ENCODE measurements at regions not wholly inside any gene's neighbourhood (a gene's known extent, or its start where the extent isn't known, plus 50 kb on each side); places are given as distances from the start of the nearest gene placed in this dataset.
"Not testable (repeated sequence)": the region's sequence is repeated elsewhere in the genome, so short reads cannot be mapped to it uniquely, and the experiment has no call there.

DNA sequence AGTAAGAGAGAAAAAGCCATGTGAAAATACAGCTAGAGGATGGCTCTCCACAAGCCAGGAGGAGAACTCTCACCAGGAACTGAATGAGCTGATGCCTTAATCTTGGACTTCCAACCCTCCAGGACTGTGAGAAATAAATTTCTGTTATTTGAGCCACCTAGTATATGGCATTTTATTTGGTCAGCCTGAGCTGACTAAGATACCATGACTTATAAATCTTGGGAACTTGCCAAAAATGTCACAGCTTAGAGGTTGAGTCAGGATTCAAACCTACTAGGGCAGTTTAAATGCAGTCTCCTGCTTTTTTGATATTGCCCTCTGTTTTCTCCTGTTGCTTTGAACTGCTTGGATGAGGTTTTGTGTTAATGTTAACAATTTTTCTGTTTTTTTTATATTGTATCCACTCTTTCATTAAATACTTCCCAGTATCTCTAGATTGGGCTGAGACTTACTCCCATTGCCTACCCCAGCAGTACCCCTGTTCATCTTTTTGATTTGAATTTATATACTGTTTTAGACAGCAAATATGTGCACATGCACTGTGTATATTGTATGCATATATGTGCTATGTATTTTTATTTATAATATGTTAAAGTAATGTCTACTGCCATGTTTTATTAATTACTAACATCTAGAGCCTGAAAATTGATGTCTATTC, 1223.2 kb downstream of the OTOL1 start:
- no peak for DNase-seq (ENCODE audit: low spot score)

DNA sequence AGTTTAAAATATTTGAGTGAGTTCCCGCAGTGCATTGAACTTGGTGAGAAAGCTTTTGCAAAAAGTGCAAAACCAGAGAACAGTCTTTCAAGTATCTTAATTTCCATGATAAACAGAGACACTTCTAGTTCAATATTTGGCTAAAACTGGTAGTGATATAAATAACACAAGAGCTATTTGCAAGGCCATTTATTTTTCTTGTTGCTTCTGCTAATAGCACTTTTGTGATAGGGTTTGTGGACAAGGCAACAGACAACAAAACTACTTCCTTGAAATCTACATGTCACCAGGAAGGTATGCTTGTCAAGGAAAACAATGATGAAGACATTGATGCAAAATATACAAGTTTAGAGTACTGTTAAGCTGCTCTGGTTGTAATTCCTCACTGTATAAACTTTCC, 1225.1 kb downstream of the OTOL1 start:
- DNase-seq (ENCODE audit: low spot score), result no peak

DNA sequence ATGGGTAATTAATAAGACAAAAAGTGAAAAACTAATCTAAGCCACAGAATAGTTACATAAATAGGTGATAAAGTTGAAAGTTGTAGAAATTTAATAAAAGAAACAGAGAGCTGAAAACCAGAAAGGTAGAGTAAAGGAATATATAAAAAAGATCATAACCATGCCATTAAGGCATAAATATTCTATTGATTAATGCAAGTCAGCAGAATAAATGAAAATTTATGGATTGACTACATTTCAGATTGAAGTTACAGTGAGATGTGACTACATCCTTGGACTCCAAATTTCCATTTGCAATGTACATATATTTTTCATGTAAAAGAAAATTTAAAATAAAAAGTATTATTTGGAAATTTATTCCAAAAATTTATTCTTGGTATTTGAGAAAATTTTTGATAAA, 1225.7 kb downstream of the OTOL1 start:
- no peak for DNase-seq (ENCODE audit: low spot score)

DNA sequence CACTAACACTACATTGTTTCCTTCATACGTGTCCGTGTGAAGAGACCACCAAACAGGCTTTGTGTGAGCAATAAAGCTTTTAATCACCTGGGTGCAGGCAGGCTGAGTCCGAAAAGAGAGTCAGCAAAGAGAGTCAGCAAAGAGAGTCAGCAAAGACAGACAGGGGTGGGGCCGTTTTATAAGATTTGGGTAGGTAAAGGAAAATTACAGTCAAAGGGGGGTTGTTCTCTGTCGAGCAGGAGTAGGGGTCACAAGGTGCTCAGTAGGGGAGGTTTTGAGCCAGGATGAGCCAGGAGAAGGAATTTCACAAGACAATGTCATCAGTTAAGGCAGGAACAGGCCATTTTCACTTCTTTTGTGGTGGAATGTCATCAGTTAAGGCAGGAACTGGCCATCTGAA, 1226.2 kb downstream of the OTOL1 start:
- not testable (repeated sequence) for DNase-seq (ENCODE audit: low spot score)

DNA sequence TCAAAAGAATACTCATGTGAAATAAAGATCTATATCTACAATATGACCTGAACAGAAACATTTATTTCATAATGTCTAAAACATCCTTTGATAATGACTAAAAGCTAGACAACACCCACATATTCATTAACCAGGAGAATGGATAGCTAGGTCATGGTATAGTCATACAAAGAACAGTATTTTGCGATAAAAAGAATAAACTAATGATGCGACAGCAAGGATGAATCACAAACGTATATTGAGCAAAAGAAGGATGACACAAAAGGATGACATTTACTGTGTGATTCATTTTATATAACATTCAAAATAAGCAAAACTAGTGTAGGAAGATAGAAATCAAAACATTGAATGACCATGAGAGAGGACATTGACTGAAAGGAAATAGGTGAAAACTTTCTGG, 1233.1 kb downstream of the OTOL1 start:
- no peak for DNase-seq (ENCODE audit: low spot score)

DNA sequence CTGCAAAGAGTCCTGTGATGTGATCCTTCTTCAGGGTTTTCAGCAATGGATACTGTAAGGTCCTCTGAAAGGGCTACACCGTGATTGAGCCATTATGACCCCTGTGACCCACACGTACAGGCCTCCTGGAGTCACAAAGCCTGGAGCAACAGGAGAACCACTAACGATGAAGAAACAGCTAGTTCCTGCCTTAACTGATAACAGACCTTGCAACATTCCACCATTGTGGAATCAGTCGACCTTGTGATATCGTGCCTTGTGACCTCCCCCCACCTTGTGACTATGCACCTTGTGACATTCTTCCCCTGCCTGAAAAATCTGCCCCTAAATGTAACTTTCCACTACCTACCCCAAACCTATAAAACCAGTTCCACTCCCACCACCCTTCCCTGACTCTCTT, 1235.4 kb downstream of the OTOL1 start:
- DNase-seq (ENCODE audit: low spot score), result not testable (repeated sequence)

DNA sequence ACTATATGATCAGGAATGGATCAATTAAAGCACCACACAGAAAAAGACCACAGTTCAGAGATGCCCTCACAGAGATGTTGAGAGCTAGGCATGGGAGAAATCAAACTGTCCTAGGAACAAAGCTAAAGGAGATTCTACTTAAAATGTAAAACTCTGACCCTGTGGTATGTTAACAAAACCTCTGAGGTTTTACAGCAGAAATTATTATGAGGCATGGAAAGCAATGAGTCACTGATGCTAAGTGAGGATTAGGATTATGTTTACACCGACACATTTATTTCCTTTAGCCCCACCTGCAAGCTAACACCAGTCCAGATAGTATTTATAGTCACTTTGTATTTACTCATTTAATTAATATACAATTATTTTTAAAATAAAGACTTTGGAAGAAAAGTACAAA, 1242.2 kb downstream of the OTOL1 start:
- no peak for DNase-seq (ENCODE audit: low spot score)

DNA sequence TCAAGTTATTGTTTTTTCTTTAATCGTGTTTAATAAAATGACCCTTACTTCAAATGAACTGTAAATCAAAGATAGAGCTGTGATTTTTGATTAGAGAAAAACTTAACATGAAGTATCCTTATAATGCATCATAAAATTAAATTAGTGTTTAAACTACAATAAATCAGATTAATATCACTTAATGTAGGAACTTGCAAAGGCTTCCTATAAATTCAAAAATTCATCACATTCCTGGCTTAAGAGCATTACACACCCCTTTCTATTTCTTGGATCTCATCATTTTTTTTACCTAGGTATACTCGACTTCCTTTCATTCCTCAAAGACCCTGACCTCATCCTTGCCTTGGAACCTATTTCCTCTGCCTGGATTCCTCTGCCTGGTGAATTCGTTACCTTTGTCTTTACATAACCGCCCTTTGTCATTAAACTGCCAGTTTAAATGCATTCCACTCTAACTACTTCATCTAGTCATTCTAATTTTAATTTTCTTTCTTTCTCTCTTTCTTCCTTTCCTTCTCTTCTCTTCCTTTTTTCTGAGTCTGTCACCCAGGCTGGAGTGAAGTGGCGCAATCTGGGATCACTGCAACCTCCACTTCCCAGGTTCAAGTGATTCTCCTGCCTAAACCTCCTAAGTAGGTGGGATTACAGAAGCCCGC, 1244.5 kb downstream of the OTOL1 start:
- no peak for DNase-seq (ENCODE audit: low spot score)

DNA sequence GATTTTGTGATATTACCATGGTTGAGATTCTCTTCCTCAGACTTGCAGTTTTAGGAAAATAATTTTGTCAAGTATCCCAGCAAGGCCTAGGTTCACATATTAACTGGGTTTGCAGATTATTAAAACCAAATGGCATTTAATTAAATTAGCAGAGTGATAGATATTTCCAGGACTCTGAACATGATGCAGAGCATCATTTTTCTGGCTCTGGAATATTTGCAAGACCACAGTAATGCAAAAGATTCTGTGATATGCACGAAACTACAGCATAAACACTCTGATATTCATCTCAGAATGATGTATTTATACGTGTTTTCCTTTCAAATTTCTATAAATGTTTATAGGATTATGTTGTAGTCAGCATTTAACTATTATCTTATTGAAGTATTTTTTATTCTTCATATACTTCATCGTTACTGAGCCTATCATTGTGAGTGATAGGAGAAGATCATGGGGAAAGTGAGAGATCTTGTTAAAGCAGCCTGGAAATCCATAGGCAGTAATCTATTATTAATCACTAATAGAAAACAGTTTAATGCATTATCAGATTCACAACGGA, 1245.6 kb downstream of the OTOL1 start:
- DNase-seq (ENCODE audit: low spot score), result no peak

DNA sequence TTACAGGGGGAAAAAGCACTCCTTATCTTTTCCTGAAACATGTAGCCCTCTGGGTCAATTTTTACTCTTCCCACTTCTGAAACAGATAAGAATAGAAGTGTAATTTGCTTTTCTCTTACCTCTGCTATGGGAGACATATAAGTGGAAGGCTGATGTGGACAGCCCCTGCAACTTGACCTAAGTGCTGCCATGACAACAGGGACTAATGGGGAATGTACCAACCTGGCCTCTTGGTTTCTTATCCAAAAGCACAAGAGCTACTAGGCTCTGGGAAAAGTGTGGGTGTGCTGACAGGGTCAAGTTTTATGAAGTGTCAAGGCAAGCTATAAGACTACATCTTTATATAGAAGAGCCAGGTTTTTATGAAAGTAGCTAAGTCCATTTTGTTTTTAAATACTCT, 1246.5 kb downstream of the OTOL1 start:
- no peak for DNase-seq (ENCODE audit: low spot score)

DNA sequence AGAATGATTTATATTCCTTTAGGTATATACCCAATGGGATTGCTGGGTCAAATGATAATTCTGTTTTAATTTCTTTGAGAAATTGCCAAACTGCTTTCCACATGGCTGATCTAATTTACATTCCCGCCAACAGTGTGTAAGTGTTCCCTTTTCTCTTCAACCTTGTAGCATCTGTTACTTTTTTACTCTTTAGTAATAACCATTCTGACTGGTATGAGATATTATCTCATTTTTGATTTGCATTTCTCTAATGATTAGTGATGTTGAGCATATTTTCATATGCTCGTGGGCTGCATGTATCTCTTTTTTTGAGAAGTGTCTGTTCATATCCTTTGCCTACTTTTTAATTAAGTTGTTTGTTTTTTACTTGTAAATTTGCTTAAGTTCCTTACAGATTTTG, 1264.2 kb downstream of the OTOL1 start:
- DNase-seq (ENCODE audit: low spot score), result no peak

DNA sequence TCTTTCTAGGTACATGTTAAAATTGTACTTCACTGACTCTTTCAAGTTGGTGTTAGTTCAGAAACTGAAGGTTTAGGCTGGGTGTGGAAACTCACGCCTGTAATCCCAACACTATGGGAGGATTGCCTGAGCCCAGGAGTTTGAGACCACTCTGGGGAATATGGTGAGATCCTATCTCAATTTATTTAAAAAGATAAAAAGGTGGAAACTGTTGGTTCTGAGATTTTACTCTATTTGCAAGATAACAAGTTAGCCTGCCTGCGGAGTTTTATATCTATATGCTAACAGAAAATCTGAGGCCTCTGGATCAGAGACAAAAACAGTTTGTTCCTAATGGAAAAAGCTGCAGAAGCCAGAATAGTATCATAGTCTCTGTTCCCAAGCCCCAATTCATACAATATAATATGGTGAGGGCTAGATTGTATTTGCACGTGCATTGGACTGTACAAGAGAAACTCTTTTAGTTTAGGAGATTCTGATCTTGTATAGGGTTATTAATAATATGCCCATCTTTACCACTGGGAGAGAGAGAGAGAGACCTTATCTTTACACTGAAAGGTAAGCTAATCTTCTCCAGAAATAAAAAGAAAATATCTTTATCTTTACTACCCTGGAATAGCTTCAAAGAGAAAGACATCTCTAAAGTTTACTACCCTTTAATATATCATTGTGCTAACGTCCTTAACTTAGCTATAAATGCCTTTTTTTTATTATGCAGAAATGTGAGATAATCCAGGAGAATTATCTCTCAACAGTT, 1267.6 kb downstream of the OTOL1 start:
- no peak for DNase-seq (ENCODE audit: low spot score)

DNA sequence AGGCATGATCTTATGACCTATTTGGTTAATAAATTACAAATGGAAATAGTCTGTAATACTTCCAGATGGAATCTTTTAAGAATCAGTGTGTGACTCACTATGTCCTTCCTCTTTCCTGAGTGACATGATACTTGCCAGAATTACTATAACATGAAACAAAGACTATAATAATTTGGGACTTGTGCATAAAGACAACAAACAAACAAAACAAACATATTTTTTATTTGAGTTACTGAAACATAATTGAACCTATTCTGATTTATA, 1268.1 kb downstream of the OTOL1 start:
- DNase-seq (ENCODE audit: low spot score), result no peak

DNA sequence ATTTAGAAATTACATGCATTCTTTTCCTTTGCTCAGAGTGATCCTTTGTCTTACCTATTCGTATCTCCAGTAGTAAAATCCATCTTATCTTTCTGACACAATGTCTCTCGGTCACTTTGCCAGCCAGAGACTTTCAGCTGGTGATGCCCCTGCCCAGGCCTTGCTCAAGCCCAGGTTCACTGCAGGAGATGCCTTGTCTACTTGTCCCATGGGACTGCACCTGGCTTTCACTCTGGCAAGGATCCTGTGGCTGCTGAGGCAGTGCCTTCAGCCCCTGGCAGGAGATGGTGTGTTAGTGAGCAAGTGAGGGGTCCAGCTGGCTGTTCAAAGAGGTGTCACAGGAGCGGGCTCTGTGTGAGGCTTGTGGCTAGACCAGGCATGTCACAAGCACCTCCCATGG, 1268.9 kb downstream of the OTOL1 start:
- DNase-seq (ENCODE audit: low spot score), result no peak

DNA sequence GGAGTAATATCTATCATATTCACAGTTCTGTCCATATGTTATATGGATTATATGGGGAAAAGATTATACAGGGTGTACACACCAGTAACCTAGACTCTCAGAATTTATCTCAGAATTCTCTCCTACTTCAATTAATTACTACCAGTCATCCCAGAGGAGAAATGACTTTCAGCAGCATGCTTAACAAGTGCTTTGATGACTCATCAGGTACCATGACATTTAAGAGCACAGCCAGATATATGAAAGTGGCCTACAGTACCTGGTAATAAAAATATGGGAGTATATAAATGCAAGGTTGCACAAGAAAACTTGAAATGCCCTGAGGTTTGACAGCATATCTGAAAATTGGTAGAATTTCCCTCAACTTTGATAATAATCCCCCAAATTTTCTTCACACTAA, 1273.0 kb downstream of the OTOL1 start:
- no peak for DNase-seq (ENCODE audit: low spot score)

DNA sequence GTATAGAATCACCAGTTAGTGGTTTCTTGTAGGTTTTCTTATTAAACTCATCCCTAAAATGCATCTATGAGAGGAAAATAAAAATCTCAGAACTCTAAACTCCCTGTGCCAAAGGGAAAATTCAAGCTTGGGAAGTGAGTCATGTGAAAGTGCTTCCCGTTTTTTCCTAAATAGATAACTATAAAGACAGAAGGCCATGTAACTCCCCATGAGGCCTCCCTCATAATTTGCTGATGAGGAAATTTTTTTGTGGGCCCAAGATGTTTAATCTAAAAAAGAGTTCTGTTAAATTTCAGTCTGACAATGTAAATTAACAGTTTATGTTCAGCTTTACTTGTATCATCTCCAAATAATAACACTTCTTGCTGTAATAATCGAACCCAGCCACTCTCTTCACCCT, 1273.9 kb downstream of the OTOL1 start:
- no peak for DNase-seq (ENCODE audit: low spot score)

DNA sequence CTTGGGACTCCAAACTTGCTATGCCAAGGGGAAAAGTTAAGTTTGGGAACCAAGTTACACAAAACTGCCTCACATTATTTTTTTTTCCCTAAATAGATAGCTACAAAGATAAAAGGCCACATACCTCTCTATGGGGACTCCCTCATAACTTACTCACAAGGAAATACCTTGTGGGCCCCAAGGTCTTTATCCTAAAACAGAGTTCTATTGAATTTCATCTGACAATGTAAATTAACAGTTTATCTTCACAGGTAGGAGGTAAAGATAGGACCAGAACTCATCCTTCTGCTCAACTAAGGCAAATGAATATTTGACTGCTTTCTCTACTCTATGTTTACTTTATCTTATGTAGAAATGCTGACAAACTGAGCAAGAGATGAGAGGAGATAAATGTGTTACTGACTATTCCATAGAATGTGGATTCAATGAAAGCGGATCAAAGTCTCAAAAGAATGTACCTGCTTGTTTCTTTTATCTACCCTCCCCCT, 1278.0 kb downstream of the OTOL1 start:
- no peak for DNase-seq (ENCODE audit: low spot score)

DNA sequence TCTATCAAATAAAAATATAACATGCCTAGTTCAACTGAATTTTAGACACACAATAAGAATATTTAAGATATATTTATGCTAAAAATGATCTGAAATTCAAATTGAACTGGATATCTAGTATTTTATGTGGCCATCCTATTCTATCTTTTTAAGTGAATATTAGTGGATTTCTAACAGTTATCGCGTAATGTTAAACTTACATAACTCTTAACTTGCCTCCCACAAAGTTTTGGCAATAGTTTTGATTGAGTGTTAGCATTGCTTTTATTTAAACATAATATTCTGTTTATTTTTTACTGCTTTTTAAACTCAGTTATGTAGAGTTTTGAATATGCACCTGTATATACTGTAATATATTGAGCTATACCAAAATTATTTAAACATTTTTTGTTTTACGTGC, 1279.5 kb downstream of the OTOL1 start:
- no peak for DNase-seq (ENCODE audit: low spot score)

DNA sequence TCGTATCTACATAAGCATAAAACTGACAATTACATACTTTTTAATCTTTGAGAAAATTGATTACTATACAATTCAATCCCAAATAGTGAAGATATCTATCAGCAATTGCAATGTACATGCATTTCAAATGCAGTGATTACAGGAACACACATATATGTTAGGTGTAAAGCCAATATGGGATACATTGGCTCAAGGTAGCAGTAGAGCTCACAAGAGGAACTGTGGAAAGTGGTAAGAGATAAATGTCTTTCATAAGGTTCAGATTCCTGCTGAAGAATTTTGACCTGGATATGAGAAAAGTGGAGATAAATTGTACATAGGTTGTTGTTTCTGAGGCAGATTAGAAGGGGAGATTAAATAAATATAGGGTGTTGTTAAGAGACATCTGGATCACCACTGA, 1280.5 kb downstream of the OTOL1 start:
- no peak for DNase-seq (ENCODE audit: low spot score)

DNA sequence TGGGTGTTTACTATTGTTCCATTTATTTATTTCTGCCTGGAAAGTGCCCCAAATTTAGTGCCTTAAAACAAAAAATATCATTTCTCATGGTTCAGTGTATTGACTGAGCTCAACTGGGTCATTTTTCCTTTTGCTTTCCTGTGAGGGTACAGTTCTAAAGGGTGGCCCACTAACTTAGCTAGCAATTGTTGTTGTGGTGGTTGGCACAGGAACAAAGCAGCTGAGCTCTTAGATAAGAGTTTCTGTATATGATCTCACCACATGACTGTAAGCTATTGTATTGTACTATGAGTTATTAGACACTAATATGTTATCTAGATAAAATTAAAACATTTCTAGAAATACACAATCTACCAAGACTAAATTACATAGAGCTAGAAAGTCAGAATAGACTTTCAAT, 1283.7 kb downstream of the OTOL1 start:
- no peak for DNase-seq (ENCODE audit: low spot score)

DNA sequence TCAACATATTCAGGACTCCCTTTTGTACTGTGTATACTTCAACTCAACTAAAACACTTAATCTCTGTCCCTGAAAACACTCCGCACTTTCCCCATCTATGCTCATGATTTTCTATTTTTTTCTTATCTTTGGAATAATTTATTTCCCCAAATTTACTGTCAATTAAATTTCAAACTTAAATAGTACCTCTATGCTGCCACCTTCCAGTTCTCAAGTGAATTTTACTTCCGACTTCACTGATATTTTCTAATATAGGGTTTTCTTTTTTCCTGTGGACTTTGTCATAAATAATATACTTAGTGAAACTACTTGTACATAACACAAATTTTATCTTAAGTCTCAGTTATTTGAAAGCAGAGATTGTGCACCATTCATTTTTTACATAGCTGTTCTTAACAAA, 1303.3 kb downstream of the OTOL1 start:
- DNase-seq (ENCODE audit: low spot score), result no peak

DNA sequence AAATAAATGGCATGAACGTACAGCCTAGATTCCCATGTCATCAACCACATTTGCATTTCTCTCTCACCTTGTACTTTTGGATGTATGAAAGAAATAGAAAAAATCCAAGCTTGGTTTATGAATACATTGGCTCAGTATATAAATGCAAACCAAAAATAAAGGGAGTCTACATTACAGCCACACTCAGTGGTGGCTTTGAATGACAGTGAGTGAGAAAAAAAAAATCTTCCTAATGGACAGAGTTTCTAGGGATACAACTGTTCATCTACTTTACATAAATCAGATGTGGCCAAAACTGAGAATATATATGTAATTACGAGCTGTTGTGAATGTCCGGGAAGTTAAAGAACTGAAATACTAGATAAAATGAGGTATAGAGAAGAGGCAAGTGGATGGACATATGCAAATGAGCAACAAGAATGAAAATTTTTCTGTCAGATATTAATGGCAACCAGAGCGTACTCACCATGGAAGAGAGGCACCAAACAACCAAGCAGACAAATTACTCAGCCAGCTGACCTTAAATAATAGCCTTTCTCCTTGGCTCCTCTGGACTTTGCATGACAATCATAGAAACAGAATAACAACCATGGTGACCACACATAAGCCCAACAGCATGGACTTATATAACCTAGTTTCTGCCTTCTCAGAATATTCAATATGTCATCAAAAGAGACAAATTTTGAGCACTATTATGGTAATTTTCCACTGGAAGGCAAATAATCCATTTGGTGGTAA, 1305.8 kb downstream of the OTOL1 start:
- no peak for DNase-seq (ENCODE audit: low spot score)

DNA sequence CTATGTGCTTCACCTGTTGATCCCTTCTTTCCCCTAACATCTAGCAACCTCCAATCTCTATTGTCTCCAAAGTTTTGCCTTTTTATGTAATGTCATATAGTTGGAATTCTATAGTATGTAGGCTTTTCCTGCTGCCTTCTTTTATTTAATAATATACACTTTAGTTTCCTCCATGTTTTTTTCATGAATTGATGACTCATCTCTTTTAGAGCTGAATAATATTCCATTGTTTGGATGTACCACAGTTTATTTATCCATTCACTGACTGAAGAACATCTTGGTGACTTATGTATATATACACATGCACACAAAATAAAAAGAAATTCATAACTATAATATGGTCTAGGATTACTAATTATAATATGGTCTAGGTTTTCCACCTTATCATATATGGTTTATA, 1314.2 kb downstream of the OTOL1 start:
- DNase-seq (ENCODE audit: low spot score), result no peak

Data from HuH-7.5 (cell line).